Hepatic stellate cell (primary cell): ENCODE measurements at regions not wholly inside any gene's neighbourhood (a gene's known extent, or its start where the extent isn't known, plus 50 kb on each side); places are given as distances from the start of the nearest gene placed in this dataset.
"Not testable (repeated sequence)": the region's sequence is repeated elsewhere in the genome, so short reads cannot be mapped to it uniquely, and the experiment has no call there.

ENCODE experiments used
- DNase-seq: peaks from one replicate; pipeline ENCODE4 v3.0.0; 2011; ENCODE audit warnings: low spot score

DNA sequence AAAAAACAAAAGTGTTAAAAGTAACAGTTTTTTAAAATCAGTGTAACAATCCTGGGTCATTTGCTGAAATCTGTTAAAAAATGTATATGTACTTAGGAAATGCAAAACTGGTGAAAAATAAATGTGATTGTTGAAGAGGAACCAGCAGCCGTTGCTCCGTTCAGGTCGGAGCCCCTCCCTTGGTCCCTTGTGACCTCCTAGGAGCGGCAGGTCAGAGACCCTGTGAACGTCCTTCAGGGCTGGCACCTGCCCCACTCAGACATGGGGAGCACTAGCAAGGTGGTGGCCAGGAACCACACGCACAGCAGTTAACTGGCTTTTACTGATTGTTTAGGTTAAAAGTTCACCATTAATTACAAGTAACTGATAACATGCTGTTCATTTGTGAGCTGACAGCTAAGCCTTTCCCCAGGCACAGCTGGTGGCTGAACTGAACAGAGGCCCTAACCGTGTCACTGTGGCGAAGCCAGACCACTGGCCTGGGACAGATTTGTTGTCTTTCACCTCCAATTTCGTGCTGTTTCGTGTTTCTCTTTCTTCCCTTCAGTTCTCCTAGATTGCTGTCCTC is 159.2 kb upstream of the ALKAL2 start:
- no peak for DNase-seq

DNA sequence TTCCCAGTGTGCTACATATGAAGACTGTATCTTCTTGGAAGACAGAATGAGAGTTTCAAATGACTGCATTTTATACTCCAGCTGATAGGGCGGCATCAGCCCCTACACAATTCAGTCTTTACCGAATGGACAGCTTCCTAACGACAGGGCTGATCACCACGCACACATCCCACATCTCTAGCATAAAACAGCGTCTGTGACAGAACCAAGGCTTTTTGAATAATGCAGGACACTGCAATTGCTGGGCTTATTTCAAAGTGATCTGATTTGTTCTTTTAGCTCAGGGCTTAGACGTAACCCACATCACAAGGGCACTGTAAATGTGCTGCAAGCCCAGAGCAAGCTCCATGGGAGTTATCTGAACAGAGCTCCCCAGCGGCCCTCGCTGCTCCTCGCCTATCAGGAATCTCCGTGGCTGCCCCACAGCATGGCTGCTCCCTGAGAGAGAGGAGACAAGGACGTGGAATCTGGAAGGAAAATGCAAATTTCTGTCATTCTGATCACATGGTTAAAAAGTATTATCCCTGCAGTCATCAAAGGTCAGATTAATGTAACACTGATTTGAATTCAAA is 158.5 kb upstream of the ALKAL2 start:
- DNase-seq: no peak

DNA sequence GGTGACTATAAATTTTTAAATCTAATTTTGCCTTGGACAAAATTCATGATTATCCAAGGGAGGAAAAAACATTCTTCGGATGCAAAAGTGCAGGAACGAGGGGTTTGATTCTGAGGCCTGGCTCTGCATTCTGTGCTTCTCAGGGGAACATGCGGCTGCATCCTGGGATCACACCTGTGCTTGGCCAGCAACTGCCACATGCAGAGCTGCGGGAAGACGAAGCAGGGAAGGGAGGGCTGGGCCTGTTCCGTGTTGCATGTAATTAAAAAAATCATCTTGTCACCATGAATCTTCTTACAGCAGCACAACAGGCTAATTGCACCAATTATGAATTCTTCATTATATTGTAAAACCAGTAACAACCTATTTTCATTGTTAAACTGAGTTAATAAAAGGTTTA is 158.0 kb upstream of the ALKAL2 start:
- no peak for DNase-seq

DNA sequence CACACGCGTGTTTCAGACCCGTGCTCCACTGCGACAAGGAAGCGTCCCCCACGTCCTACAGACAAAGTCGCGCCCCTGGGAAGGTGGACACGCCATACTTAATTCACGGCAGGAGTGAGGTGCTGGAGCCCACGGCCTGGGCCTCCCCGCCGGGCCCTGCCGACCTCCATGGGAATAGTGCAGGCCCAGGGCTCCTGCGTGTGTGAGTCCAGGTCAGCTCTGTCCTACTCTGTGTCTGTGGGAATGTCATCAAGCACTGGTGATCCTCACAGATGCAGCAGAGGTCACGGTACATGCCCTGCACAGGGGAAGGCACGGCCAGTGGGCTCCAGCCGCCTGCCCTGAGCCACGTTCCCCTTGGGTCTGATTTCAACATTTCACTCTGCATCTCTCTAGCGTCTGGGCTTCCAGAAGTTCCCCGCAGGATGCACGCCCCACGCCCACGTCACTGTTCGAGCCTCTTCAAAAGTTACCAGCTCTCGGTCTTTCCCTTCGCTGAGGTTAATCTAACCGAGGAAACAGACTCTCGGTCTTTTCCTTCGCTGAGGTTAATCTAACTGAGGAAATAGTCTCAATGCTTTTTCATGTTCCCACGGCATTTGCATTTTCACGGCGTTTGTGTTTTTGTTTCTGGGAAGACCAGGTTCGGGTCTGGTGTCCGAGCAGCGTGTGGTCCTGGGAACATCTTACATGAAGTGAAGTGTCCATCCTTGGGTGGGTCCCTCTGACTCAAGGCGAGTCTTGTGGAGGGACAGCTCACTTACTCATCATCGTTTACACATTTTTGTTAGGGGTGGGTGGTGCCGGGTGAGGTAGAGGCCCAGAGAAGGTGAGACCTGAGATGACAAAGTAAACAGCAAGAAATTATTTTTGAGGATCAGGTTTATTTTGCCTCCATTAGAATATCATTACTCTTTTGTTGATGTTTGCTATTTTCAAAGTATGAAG is 157.3 kb upstream of the ALKAL2 start:
- DNase-seq: no peak

DNA sequence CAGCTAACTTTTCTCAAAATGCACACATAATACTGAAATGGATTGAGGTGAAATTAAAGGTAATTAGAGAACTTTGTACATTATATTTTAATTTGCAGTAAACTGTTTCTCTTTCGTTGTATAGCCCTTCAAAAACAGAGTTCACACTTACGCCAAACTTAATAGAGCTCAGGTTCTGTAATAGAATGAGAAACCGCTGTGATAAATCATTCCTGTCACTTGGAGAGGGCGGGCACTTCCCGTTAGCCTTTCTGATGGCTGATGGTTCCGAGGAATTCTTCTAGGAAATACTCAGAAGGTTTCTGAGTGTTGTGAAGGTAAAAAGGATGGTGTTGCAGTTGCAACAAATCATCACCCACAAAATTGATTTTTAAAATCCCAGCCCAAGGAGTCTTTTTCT is 155.8 kb upstream of the ALKAL2 start:
- DNase-seq: no peak

DNA sequence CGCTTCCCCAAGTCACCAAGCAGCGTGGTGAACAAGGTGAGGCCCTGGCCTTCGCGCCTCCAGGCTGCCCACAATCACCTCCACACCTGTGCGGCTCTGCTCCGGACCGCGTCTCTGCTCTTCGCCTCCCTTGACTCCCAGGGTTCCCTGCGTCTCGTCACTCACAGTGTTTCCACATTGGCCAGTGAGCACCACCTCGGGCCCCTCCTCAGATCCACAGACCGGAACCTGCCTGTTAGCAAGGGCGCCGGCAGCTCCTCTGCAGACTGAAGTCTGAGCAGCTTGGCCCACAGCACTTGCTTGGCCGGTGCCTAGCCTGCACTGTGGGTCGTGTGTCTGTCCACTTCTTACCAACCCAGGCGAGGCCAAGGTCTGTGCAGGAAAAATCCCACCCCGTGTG is 155.3 kb upstream of the ALKAL2 start:
- no peak for DNase-seq

DNA sequence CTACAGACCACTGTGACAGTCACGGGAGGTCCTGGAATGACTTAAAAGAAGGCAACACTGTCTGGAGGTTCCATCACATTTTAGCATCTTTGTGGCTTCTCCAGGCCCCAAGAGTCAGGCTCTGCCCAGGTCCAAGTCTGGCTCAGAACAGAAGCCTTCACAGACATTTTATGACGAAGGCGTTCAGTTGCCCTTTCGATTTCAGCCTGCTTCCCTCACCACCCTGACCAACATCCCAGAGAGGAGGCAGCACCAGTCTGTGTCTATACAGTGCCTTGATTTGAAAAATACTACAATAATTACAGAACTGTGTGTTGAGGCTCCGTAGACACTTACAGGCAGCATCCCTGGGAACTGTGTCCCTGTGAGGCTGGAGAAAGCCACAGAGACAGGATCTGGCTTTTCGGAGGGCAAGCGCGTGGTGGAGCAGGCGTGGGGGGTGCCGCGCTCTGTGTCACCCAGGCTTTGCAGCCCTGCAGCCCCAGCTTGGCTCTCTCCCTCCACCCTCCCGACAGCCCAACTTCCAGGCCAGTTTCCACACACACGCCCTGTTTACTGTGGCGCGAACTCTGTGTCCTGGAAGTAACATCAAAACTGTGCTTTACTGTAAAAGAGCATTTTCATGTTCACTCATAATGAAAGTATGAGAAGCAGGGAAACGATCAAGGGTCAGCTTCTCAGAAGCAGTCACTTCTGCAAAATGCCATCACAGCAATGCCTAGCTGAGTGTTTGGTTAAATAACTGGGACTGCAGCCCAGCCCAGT is 153.5 kb upstream of the ALKAL2 start:
- no peak for DNase-seq

DNA sequence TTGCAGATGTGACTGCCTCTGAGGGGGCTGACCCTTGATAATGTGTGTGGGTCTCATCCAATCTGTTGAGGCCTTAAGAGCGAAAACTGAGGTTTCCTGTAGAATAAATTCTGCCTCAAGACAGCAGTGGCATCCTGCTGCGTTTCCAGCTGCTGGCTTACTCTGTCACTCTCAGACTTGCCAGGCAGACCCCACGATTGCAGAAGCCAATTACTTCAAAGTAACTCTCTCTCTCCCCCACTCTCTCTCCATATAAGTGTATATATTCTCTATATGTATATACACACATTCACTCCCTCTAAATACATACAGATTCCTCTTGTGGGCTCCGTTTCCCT is 152.5 kb upstream of the ALKAL2 start:
- DNase-seq: no peak

DNA sequence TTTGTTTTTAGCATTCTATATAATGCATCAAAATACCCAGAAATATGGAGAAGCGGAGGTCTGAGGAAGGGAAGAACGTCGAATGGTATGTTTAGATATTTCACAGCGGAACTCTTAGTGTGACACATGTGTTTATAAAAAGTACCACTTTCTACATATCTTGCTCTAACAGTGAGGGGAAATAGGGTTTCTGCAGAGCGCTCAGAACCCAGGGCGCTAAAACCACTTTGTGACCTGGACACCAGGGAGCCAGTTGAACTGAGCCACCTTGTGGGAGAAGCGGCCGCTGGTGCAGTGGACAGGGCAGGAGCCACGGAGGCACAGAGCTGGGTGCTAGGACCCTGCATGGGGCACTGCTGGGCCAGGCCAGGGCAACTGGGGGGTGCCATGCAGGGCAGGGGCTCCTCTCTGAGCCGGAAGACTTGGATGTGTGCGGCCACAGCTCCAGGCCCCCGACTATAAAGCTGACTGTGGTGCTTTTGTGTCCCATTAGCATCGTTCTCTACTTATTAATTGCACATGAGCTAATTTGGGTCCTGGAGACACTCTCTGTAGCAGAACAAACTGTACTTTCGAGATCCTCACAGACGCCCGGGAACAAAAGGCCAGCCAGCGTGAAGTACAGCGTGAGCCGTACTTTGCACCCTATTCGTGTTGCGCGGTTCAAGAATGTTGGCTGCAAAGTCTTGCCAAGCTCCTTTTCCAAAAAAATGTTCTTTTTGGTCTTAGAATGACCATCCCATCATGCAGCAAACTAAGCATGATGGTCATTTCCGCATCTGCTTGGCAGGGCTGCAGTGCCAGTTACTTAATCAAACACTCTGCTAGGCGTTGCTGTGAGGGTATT is 151.9 kb upstream of the ALKAL2 start:
- no peak for DNase-seq

DNA sequence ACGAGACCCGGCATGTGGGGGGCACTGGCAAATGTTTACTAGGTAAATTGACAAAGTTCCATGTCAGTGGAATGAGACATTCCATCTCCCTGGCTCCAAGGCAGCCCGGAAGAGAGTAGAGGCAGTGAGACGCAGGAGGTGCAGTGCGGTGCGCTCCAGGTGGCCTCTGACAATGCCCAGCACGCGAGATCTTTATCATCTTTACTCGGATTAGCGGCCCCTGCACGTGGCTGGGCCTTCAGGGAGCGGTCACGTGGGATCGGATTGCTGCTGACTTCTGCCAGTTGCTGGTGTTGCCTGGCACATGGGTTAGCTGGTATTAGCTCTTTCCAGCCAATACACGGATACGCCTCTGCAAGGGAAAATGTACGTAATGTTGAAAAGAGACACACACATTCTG is 151.2 kb upstream of the ALKAL2 start:
- DNase-seq: no peak

DNA sequence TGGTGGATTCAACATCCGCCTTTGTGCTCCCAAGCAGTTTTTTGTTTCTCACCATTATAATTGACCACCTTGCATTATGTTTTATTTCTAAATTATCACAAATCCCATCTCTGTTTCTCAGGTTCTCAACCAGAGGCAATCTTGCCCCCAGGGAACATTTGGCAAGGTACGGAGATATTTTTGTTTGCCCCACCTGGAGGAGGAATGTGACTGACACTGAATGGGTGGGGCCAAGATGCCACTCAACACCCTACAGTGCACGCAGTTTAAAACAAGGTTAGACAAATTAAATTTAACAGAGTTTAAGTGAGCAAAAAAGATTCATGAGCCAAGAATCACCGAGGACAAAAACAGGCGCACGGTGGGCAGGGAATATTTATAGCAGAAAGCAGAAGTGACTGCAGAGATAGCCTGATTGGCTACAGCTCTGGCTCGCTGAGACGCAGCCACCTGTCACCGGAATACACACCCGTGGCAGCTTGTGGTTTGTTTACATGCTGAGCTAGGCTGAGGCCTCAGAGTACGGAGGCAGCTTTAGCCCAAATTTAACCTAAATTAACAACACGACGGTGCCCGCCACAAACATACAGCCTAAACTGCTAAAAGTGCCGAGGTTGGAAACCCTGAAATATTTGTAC is 150.0 kb upstream of the ALKAL2 start:
- no peak for DNase-seq

DNA sequence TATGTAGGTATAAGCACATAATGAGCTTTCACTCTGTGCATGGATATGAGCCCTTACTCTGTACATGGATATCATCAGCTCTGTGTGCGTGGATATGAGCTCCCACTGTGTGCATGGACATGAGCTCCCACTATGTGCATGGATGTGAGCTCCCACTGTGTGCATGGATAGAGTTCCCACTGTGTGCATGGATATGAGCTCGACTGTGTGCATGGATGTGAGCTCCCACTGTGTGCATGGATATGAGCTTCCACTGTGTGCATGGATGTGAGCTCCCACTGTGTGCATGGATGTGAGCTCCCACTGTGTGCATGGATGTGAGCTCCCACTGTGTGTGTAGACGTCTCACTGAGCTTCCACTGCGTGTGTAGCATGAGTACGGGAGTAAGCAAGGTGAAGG is 149.3 kb upstream of the ALKAL2 start:
- DNase-seq: no peak

DNA sequence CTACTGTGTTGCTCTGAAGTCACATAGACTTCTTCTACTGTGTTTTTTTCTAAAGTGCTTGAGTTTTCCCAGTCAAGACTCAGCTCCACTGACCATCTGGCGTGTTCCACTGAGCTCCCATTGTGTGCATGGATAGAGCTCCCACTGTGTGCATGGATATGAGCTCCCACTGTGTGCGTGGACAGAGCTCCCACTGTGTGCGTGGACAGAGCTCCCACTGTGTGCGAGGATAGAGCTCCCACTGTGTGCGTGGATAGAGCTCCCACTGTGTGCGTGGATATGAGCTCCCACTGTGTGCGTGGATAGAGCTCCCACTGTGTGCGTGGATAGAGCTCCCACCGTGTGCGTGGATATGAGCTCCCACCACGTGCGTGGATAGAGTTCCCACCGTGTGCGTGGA is 148.3 kb upstream of the ALKAL2 start:
- DNase-seq: no peak

DNA sequence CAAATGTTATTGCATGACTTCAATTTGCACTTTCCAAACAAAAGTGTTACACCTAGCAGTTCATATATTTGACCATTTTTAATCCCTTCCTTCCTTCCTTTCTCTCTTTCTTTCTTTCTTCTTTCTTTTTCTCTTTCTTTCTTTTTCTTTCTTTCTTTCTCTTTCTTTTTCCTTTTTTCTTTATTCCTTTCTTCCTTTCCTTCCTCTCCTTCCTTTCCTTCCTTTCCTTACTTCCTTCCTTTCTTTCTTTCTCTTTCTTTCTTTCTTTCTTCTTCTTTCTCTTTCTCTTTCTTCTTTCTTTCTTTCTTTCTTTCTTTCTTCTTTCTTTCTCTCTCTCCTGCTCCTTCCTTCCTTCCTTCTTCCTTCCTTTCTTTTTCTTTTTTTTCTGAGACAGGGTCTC is 146.7 kb upstream of the ALKAL2 start:
- no peak for DNase-seq

DNA sequence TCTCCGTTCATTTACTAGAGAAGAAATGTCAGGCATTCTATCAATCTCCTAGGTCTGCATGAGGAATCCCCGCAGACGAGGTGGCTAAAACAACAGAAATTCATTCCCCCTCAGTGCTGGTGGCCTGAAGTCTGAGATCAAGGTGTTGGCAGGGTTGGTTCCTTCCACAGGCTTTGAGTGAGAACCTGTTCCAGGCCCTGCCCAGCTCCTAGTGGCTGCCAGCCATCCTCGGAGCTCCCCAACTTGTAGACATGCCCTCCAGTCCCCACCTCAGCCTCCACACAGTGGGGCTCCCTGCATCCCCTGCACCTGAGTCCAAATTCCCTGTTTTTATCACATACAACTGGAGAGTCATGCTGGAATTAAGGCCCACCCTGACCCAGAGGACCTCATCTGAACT is 145.3 kb upstream of the ALKAL2 start:
- DNase-seq: no peak

DNA sequence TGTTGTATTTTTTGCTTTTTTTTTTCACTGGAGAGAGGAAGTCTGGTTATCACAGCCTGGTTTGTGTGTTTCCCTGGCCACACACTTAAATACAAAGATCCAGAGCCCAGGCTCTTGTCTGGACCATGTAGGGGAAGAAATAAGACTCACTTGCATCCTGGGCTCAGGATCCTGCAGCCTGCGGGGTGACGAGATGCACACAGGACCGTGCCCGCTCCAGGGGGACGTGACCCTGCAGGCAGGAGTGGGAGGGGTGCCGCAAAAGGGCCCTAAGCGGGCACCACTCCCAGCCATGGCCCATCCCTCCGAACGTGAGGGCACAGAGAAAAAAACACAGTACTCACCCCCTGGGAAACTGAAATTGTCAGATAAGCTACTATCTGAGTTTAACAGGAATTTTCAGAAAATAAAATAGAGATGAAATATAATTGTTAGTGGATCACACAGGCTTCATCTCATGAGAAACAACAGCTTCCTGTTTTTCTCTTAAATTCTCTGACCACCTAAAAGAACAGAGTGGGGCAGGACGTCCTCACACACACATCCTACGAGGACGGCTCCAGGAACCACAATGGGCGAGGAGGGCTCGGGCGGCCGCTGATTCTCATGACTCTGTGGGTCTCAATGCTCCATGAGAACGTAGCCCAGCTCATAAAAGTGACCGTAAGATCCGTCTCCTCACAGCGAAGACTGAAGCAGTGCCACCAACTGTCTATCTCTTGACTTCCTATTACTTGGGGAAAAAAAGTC is 142.6 kb upstream of the ALKAL2 start:
- DNase-seq: no peak

DNA sequence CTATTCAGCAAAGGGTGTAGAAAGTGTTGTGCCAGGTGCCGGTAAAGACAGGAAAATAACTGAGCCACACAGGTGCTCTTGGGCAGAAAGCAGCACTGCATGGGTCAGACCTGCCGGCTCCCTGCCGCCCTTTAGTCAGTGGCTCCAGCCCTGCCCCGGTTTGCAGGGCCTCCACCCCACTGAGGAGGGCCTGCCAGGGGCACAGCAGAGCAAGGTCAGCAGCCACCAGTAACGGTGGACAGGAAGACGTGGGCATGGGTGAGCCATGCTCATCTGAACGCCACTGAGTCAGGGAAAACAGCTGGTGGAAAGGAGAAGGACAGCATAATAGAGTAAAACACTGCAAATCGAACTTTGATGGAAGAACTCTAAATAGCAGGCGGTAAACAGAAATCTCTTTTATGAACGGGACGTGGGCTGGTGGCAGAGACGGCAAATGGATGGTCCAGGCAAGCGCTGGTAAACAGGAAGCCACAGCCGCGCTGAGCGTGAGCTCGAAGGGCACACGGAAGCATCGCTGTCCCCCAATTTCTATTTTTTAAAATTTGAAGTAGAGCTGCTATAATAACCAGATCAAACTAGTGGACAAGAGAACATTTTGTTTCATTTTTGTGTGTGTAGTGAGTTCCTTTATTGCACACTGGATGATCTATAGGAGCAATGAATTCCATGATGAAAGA is 141.8 kb upstream of the ALKAL2 start:
- no peak for DNase-seq

DNA sequence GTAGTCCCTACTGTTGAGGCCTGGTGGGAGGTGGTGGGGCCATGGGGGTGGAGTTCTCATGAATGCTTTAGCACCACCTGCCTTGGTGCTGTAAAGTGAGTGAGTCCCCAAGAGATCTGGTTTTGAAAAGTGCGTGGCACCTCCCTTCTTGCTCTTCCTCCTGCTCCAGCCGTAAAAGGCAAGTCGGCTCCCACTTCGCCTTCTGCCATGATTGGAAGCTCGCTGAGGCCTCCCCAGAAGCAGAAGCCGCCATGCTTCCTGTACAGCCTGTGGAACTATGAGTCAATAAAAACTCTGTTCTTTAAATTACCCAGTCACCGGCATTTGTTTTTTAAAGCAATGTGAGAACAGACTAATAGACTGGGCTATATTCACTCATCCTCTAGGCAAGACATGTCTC is 141.3 kb upstream of the ALKAL2 start:
- no peak for DNase-seq

DNA sequence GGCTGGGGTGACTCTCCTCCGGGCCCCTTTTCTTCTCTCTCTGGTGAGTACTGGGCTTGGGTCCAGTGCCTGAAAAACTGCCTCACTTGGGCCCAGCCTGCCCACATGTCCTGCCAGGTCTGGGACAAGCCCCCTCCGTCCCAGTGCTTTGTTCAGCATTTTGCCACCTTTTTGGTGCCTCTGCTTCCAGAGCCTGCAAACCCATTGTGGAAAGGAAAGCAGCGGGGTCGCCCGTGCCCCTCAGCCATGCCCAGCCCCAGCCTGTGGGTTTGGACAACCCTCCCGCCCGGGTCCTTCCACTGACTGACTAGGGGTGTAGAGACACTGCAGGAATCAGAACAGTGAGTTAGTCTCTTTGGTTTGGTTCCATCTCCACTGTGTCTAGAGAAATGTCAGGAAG is 140.7 kb upstream of the ALKAL2 start:
- no peak for DNase-seq

DNA sequence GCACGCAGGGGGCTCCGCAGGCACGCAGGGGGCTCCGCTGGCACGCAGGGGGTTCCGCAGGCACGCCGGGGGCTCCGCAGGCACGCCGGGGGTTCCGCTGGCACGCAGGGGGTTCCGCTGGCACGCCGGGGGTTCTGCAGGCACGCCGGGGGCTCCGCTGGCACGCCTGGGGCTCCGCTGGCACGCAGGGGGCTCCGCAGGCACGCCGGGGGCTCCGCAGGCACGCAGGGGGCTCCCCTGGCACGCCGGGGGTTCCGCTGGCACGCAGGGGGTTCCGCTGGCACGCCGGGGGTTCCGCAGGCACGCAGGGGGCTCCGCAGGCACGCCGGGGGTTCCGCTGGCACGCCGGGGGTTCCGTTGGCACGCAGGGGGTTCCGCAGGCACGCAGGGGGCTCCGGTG is 138.8 kb upstream of the ALKAL2 start:
- DNase-seq: not testable (repeated sequence)
